HL-60 (cell line): ENCODE measurements at regions not wholly inside any gene's neighbourhood (a gene's known extent, or its start where the extent isn't known, plus 50 kb on each side); places are given as distances from the start of the nearest gene placed in this dataset.

Experiments
- POLR2AphosphoS5 ChIP-seq: IDR thresholded peaks from 2 replicates; pipeline ENCODE4 v1.6.1; 2012; ENCODE audit warnings: low read depth
- SPI1 ChIP-seq: IDR thresholded peaks from 2 replicates; pipeline ENCODE4 v1.6.1; 2012; ENCODE audit warnings: low read depth, mild to moderate bottlenecking, borderline replicate concordance
- TF ChIP-seq, protein P1 (sequence below): IDR thresholded peaks from one replicate; pipeline ENCODE4 v1.5.1; 2011; ENCODE audit warnings: low read length, control low read depth, inconsistent platforms; ENCODE audit not compliant: insufficient read depth
- TF ChIP-seq, protein P2 (sequence below): IDR thresholded peaks from 2 replicates; pipeline ENCODE4 v1.6.1; 2012; ENCODE audit warnings: low read depth; ENCODE audit not compliant: insufficient replicate concordance

DNA sequence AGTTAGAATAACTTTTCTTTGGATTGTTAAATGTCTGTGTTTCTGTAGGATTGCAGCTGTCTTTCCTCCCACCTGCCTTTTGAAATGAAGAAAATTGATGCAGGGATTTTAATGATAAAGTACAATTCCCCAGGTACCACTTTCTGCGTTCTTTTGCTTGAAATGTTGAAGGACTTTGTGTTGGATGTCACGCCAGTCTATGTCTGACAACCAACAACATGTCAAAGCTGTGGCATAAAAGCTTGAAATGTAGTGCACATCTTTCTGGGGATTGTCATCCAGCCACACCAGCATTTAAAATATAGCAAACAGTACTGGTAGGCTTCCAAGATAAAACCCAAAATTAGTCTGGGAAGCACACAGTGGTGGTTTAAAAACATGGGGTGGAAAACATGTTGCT lies 381.4 kb downstream of the TMEM161B start:
- TF ChIP-seq, protein P1, sequence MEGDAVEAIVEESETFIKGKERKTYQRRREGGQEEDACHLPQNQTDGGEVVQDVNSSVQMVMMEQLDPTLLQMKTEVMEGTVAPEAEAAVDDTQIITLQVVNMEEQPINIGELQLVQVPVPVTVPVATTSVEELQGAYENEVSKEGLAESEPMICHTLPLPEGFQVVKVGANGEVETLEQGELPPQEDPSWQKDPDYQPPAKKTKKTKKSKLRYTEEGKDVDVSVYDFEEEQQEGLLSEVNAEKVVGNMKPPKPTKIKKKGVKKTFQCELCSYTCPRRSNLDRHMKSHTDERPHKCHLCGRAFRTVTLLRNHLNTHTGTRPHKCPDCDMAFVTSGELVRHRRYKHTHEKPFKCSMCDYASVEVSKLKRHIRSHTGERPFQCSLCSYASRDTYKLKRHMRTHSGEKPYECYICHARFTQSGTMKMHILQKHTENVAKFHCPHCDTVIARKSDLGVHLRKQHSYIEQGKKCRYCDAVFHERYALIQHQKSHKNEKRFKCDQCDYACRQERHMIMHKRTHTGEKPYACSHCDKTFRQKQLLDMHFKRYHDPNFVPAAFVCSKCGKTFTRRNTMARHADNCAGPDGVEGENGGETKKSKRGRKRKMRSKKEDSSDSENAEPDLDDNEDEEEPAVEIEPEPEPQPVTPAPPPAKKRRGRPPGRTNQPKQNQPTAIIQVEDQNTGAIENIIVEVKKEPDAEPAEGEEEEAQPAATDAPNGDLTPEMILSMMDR: no peak
- TF ChIP-seq SPI1: no peak
- TF ChIP-seq, protein P2, sequence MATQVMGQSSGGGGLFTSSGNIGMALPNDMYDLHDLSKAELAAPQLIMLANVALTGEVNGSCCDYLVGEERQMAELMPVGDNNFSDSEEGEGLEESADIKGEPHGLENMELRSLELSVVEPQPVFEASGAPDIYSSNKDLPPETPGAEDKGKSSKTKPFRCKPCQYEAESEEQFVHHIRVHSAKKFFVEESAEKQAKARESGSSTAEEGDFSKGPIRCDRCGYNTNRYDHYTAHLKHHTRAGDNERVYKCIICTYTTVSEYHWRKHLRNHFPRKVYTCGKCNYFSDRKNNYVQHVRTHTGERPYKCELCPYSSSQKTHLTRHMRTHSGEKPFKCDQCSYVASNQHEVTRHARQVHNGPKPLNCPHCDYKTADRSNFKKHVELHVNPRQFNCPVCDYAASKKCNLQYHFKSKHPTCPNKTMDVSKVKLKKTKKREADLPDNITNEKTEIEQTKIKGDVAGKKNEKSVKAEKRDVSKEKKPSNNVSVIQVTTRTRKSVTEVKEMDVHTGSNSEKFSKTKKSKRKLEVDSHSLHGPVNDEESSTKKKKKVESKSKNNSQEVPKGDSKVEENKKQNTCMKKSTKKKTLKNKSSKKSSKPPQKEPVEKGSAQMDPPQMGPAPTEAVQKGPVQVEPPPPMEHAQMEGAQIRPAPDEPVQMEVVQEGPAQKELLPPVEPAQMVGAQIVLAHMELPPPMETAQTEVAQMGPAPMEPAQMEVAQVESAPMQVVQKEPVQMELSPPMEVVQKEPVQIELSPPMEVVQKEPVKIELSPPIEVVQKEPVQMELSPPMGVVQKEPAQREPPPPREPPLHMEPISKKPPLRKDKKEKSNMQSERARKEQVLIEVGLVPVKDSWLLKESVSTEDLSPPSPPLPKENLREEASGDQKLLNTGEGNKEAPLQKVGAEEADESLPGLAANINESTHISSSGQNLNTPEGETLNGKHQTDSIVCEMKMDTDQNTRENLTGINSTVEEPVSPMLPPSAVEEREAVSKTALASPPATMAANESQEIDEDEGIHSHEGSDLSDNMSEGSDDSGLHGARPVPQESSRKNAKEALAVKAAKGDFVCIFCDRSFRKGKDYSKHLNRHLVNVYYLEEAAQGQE: no peak
- no peak for TF ChIP-seq POLR2AphosphoS5
